ENCODE measurements at regions not wholly inside any gene's neighbourhood (a gene's known extent, or its start where the extent isn't known, plus 50 kb on each side); places are given as distances from the start of the nearest gene placed in this dataset.

- no peak overlapping the region for H2AFZ ChIP-seq (ENCODE audit: low read length)
- peaks cover 11% of the 10 kb centered on the region for H3K4me1 ChIP-seq (ENCODE audit: insufficient read depth, low read length)
- DNase-seq: peak; percentile 82
- peak overlapping the region; percentile 47 for H3K27ac ChIP-seq (ENCODE audit: low read length)
- H3K9ac ChIP-seq (ENCODE audit: low read length): no peak overlapping the region
- no peaks in the 10 kb centered on the region for H3F3A ChIP-seq (ENCODE audit: low read length, unreplicated experiment)
- H3K36me3 ChIP-seq (ENCODE audit: low read depth, low read length): no peaks in the 10 kb centered on the region
- intact Hi-C loops (cut with micrococcal nuclease): no loop called here
- H3K27me3 ChIP-seq (ENCODE audit: low read length): no peaks in the 10 kb centered on the region
- ATAC-seq: peak; percentile 89
- 0 out of 2 replicates have a peak overlapping the region, but pooled peaks have one; percentile 43 for H3K4me2 ChIP-seq (ENCODE audit: low read length)
- TF ChIP-seq EZH2 (IDR thresholded peaks at IDR 0.05; ENCODE audit: low read length, unreplicated experiment): no peak
- no peaks in the 10 kb centered on the region for H4K20me1 ChIP-seq (ENCODE audit: low read length)
- no peaks in the 10 kb centered on the region for H3K79me2 ChIP-seq (ENCODE audit: low read length)
- H3K9me2 ChIP-seq (replicated peaks; ENCODE audit: low read length): no peaks in the 10 kb centered on the region
- POLR2A ChIA-PET (ENCODE audit: unreplicated experiment): interaction anchor here (0.6 kb wide), 1 partner anchor 18 kb away, joined by 7 read pairs; no protein-coding TSS in a partner anchor
- no peak overlapping the region for H3K4me3 ChIP-seq (ENCODE audit: low read length)
- no peaks in the 10 kb centered on the region for H3K9me3 ChIP-seq (ENCODE audit: low read length)
- CTCF ChIA-PET: no interaction called here
- BruUV-seq (replicated peaks): no TSS peak
These were observed 1969.3 kb downstream of the PCDH7 start for GRCh38 chr4:32689518-32689917.

DNA sequence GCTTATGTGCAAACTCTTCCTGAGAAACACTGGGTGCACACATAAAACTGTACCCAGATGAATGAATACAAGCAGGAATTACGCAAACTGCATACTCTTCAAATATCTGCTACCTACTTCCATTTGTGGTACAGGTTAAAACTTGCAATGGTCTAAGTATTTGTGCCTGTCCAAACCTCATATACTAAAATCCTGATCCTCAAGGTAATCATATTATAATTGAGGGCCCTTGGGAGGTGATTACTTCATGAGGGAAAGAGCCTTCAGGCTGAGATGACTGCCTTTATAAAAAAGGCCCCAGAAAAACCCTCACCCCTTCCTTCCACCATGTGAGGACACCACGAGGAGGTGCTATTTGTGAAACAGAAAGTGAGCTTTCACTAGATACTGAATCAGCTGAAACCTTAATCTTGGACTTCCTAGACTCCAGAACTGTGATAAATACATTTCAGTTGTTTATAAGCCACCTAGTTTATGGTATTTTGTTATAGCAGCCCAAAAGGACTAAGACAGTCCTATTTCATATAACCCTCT, 1977.2 kb downstream of the PCDH7 start:
- CTCF ChIA-PET: no interaction called here
- H3K9ac ChIP-seq (ENCODE audit: low read length): no peak overlapping the region

DNA sequence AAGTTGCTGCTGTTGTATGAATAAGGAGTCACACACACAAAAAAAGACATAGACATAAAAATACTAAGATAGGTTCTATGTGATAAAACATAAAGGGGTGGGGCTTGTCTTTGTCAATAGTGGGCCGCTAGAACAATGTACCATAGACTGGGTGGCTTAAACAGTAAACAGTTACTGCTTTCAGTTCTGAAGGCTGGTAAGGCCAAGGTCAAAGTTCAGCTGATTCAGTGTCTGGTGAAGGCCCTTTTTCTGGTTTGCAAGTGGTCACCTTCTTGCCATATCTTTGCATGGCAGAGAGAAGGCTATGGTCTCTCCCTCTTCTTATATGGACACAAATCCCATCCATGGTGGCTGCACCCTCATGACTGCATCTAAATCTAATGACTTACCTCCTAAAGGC, 1980.7 kb downstream of the PCDH7 start:
- Histone ChIP-seq H3K9me2 (replicated peaks; ENCODE audit: low read length) (no peaks in the 10 kb centered on the region), H3K4me1 (ENCODE audit: insufficient read depth, low read length) (0 out of 2 replicates have a peak, but pooled peaks cover 3% of the 10 kb centered on the region), H3K4me3 (ENCODE audit: low read length) (no peak overlapping the region), H3K9ac (ENCODE audit: low read length) (no peak overlapping the region), H3K36me3 (ENCODE audit: low read depth, low read length) (no peaks in the 10 kb centered on the region), H3K9me3 (ENCODE audit: low read length) (no peaks in the 10 kb centered on the region), H4K20me1 (ENCODE audit: low read length) (no peaks in the 10 kb centered on the region), H3K79me2 (ENCODE audit: low read length) (no peaks in the 10 kb centered on the region), H3K27ac (ENCODE audit: low read length) (no peak overlapping the region), H3F3A (ENCODE audit: low read length, unreplicated experiment) (no peaks in the 10 kb centered on the region), H2AFZ (ENCODE audit: low read length) (no peak overlapping the region), H3K27me3 (ENCODE audit: low read length) (no peaks in the 10 kb centered on the region), H3K4me2 (ENCODE audit: low read length) (no peak overlapping the region)
- POLR2A ChIA-PET (ENCODE audit: unreplicated experiment): no interaction called here
- intact Hi-C loops (cut with micrococcal nuclease): no loop called here
- CTCF ChIA-PET: no interaction called here
- BruUV-seq (replicated peaks): no TSS peak
- TF ChIP-seq CTCF (conservative IDR thresholded peaks at IDR 0.05; ENCODE audit: low read depth, low read length) (no peak), EZH2phosphoT487 (IDR thresholded peaks at IDR 0.05; ENCODE audit: borderline replicate concordance, low read length) (no peak), EZH2 (IDR thresholded peaks at IDR 0.05; ENCODE audit: low read length, unreplicated experiment) (no peak)
- no peak for DNase-seq
- no peak for ATAC-seq

More for the DNA sequence above, 1977.2 kb downstream of the PCDH7 start:
- no peaks in the 10 kb centered on the region for H3K36me3 ChIP-seq (ENCODE audit: low read depth, low read length)
- ATAC-seq (no peak), DNase-seq (no peak)
- no peaks in the 10 kb centered on the region for H3F3A ChIP-seq (ENCODE audit: low read length, unreplicated experiment)
- no peaks in the 10 kb centered on the region for H3K27me3 ChIP-seq (ENCODE audit: low read length)
- H3K4me2 ChIP-seq (ENCODE audit: low read length): no peak overlapping the region
- no peaks in the 10 kb centered on the region for H4K20me1 ChIP-seq (ENCODE audit: low read length)
- H3K79me2 ChIP-seq (ENCODE audit: low read length): no peaks in the 10 kb centered on the region
- BruUV-seq (replicated peaks): no TSS peak
- no peak overlapping the region for H3K4me3 ChIP-seq (ENCODE audit: low read length)
- H3K9me3 ChIP-seq (ENCODE audit: low read length): no peaks in the 10 kb centered on the region
- H3K27ac ChIP-seq (ENCODE audit: low read length): no peak overlapping the region
- H3K4me1 ChIP-seq (ENCODE audit: insufficient read depth, low read length): 0 out of 2 replicates have a peak, but pooled peaks cover 3% of the 10 kb centered on the region
- no peaks in the 10 kb centered on the region for H3K9me2 ChIP-seq (replicated peaks; ENCODE audit: low read length)
- no peak overlapping the region for H2AFZ ChIP-seq (ENCODE audit: low read length)
- intact Hi-C loops (cut with micrococcal nuclease): no loop called here
- no peak for TF ChIP-seq EZH2phosphoT487 (IDR thresholded peaks at IDR 0.05; ENCODE audit: borderline replicate concordance, low read length)
- TF ChIP-seq CTCF (conservative IDR thresholded peaks at IDR 0.05; ENCODE audit: low read depth, low read length): no peak; the same call in 1 of the 2 replicates
- no peak for TF ChIP-seq EZH2 (IDR thresholded peaks at IDR 0.05; ENCODE audit: low read length, unreplicated experiment)
- POLR2A ChIA-PET (ENCODE audit: unreplicated experiment): no interaction called here
